ENCODE measurements at regions not wholly inside any gene's neighbourhood (a gene's known extent, or its start where the extent isn't known, plus 50 kb on each side); places are given as distances from the start of the nearest gene placed in this dataset.
"Not testable (repeated sequence)": the region's sequence is repeated elsewhere in the genome, so short reads cannot be mapped to it uniquely, and the experiment has no call there.

GRCh38 chrX:56385336-56385735 lies 153.2 kb downstream of the KLF8 start:
- no peak overlapping the region for H3K4me3 ChIP-seq (ENCODE audit: low read depth, low read length)
- no peak for DNase-seq (ENCODE audit: low read depth)

DNA sequence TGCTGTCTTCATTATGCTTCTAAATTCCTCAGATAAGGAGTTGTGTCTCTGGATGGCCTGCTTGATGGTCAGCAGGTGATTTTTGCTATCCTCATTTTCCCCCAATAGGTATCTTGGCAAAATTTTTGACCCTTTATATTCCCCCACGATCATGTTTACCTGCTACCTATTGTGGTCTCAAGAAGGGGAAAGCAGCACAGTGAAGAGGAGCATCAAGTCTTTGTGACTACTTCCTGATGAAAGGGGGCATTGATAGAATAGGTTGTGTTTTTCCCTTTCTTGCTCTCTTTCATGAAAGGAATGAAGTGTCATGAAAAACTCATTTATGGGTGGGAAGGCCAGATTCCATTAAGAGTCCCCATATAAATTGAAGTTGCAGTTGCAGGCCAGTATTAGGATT lies 153.8 kb downstream of the KLF8 start:
- DNase-seq (ENCODE audit: low read depth): no peak
- H3K4me3 ChIP-seq (ENCODE audit: low read depth, low read length): no peak overlapping the region
- TF ChIP-seq, protein P1, sequence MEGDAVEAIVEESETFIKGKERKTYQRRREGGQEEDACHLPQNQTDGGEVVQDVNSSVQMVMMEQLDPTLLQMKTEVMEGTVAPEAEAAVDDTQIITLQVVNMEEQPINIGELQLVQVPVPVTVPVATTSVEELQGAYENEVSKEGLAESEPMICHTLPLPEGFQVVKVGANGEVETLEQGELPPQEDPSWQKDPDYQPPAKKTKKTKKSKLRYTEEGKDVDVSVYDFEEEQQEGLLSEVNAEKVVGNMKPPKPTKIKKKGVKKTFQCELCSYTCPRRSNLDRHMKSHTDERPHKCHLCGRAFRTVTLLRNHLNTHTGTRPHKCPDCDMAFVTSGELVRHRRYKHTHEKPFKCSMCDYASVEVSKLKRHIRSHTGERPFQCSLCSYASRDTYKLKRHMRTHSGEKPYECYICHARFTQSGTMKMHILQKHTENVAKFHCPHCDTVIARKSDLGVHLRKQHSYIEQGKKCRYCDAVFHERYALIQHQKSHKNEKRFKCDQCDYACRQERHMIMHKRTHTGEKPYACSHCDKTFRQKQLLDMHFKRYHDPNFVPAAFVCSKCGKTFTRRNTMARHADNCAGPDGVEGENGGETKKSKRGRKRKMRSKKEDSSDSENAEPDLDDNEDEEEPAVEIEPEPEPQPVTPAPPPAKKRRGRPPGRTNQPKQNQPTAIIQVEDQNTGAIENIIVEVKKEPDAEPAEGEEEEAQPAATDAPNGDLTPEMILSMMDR (conservative IDR thresholded peaks at IDR 0.05; ENCODE audit: low read depth, low read length): no peak

More at GRCh38 chrX:56385336-56385735, 153.2 kb downstream of the KLF8 start:
- TF ChIP-seq, protein P1 (conservative IDR thresholded peaks at IDR 0.05; ENCODE audit: low read depth, low read length): no peak

GRCh38 chrX:56397636-56398035 lies 165.5 kb downstream of the KLF8 start:
- no peak for DNase-seq (ENCODE audit: low read depth)
- no peak overlapping the region for H3K4me3 ChIP-seq (ENCODE audit: low read depth, low read length)
- TF ChIP-seq, protein P1 (conservative IDR thresholded peaks at IDR 0.05; ENCODE audit: low read depth, low read length): no peak

- H3K4me3 ChIP-seq (ENCODE audit: low read depth, low read length): no peak overlapping the region
- TF ChIP-seq, protein P1 (conservative IDR thresholded peaks at IDR 0.05; ENCODE audit: low read depth, low read length): no peak
- DNase-seq (ENCODE audit: low read depth): no peak
These were observed 161.2 kb upstream of the UBQLN2 start for GRCh38 chrX:56402207-56402606.

- TF ChIP-seq, protein P1 (conservative IDR thresholded peaks at IDR 0.05; ENCODE audit: low read depth, low read length): no peak
- no peak for DNase-seq (ENCODE audit: low read depth)
- no peak overlapping the region for H3K4me3 ChIP-seq (ENCODE audit: low read depth, low read length)
These were observed 133.8 kb upstream of the UBQLN2 start for GRCh38 chrX:56429581-56429980.

DNA sequence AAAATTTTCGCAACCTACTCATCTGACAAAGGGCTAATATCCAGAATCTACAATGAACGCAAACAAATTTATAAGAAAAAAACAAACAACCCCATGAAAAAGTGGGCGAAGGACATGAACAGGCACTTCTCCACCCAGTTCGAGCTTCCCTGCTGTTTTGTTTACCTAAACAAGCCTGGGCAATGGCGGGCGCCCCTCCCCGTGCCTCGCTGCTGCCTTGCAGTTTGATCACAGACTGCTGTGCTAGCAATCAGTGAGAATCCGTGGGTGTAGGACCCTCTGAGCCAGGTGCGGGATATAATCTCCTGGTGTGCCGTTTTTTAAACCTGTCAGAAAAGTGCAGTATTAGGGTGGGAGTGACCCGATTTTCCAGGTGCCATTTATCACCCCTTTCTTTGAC lies 111.4 kb upstream of the UBQLN2 start:
- not testable (repeated sequence) for H3K4me3 ChIP-seq (ENCODE audit: low read depth, low read length); DNase-seq (ENCODE audit: low read depth)

DNA sequence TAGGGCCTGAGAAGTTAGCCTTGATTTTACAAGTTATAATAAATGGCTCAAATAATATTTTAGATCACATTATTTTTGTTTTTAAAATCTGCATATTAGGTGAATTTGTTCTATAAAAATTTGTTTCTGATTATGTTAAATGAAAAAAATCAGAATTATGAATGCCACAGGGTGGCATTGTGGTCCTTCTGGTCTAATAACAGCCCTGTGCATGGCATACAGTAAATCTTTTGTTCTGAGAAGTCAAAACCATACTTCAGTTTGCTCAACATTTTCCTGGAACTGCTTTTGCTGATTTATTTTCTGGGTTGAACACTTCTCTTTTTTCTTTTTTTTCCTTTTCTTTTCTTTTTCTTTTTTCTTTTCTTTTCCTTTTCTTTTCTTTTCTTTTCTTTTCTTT lies 101.0 kb upstream of the UBQLN2 start:
- peak; percentile 2 for DNase-seq (ENCODE audit: low read depth)
- TF ChIP-seq, protein P1 (conservative IDR thresholded peaks at IDR 0.05; ENCODE audit: low read depth, low read length): no peak
- no peak overlapping the region for H3K4me3 ChIP-seq (ENCODE audit: low read depth, low read length)

GRCh38 chrX:56468441-56468840 lies 95.0 kb upstream of the UBQLN2 start:
- no peak for DNase-seq (ENCODE audit: low read depth)
- TF ChIP-seq, protein P1 (conservative IDR thresholded peaks at IDR 0.05; ENCODE audit: low read depth, low read length): no peak
- no peak overlapping the region for H3K4me3 ChIP-seq (ENCODE audit: low read depth, low read length)

DNA sequence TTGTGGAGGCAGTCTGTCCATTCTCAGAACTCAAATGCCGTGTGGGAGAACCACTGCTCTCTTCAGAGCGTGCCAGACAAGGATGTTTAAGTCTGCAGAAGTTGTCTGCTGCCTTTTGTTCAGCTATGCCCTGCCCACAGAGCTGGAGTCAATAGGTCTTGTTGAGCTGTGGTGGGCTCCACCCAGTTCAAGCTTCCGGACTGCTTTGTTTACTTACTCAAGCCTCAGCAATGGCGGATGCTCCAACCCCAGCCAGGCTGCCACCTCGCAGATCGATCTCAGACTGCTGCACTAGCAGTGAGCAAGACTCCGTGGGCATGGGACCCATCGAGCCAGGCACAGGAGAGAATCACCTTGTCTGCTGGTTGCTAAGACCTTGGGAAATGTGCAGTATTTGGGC lies 68.5 kb upstream of the UBQLN2 start:
- DNase-seq (ENCODE audit: low read depth); H3K4me3 ChIP-seq (ENCODE audit: low read depth, low read length): not testable (repeated sequence)
